IgD-negative memory B cell (primary cell): ENCODE measurements at regions not wholly inside any gene's neighbourhood (a gene's known extent, or its start where the extent isn't known, plus 50 kb on each side); places are given as distances from the start of the nearest gene placed in this dataset.

Experiments
- H3K27ac Mint-ChIP-seq, 3 donors: one replicate each; pipeline ENCODE4 v1.8.0; 2020 to 2022; ENCODE audit warnings: mild to moderate bottlenecking in 3 of 3, mixed read lengths in 3 of 3, moderate library complexity in 1 of 3
- H3K27me3 Mint-ChIP-seq: one replicate; pipeline ENCODE4 v1.8.0; 2021; ENCODE audit warnings: mixed read lengths
- H3K36me3 Mint-ChIP-seq: one replicate; pipeline ENCODE4 v1.8.0; 2020; ENCODE audit warnings: mild to moderate bottlenecking, mixed read lengths
- H3K4me1 Mint-ChIP-seq, 3 donors: one replicate each; pipeline ENCODE4 v1.8.0; 2020 to 2022; ENCODE audit warnings: mixed read lengths in 3 of 3, mild to moderate bottlenecking in 1 of 3
- H3K4me3 Mint-ChIP-seq, 4 donors: one replicate each; pipeline ENCODE4 v1.8.0; 2020 to 2022; ENCODE audit warnings: mild to moderate bottlenecking in 4 of 4, mixed read lengths in 4 of 4, moderate library complexity in 3 of 4
- H3K9me3 Mint-ChIP-seq, 3 donors: one replicate each; pipeline ENCODE4 v1.8.0; 2020 to 2021; ENCODE audit warnings: mixed read lengths in 3 of 3, mild to moderate bottlenecking in 1 of 3

GRCh38 chr6:165721356-165721755 is 58.3 kb upstream of the PDE10A start:
- no peaks in the 10 kb centered on the region for H3K36me3 Mint-ChIP-seq
- no peaks in the 10 kb centered on the region for H3K4me1 Mint-ChIP-seq
- no peak overlapping the region for H3K27ac Mint-ChIP-seq
- H3K4me3 Mint-ChIP-seq, result no peak overlapping the region
- no peaks in the 10 kb centered on the region for H3K27me3 Mint-ChIP-seq
- H3K9me3 Mint-ChIP-seq, result peaks cover 0 to 4% (median 0%) of the 10 kb centered on the region in 3 donors

GRCh38 chr6:165718491-165718891 is 55.5 kb upstream of the PDE10A start:
- Mint-ChIP-seq H3K4me3 (no peak overlapping the region), H3K4me1 (no peaks in the 10 kb centered on the region), H3K9me3 (peaks cover 0 to 3% (median 0%) of the 10 kb centered on the region in 3 donors), H3K27me3 (no peaks in the 10 kb centered on the region), H3K27ac (no peak overlapping the region), H3K36me3 (no peaks in the 10 kb centered on the region)

- Mint-ChIP-seq H3K9me3 (peaks cover 0 to 3% (median 0%) of the 10 kb centered on the region in 3 donors), H3K27me3 (no peaks in the 10 kb centered on the region), H3K27ac (no peak overlapping the region), H3K36me3 (no peaks in the 10 kb centered on the region), H3K4me3 (no peak overlapping the region), H3K4me1 (no peaks in the 10 kb centered on the region)
Measured at GRCh38 chr6:165717732-165718465, 54.9 kb upstream of the PDE10A start.

- H3K4me1 Mint-ChIP-seq, result no peaks in the 10 kb centered on the region
- no peak overlapping the region for H3K4me3 Mint-ChIP-seq
- H3K27ac Mint-ChIP-seq, result no peak overlapping the region
- H3K36me3 Mint-ChIP-seq, result no peaks in the 10 kb centered on the region
- peaks cover 0 to 3% (median 0%) of the 10 kb centered on the region in 3 donors for H3K9me3 Mint-ChIP-seq
- no peaks in the 10 kb centered on the region for H3K27me3 Mint-ChIP-seq
Measured at GRCh38 chr6:165716886-165717285, 53.8 kb upstream of the PDE10A start.

GRCh38 chr6:165715428-165715827 is 52.4 kb upstream of the PDE10A start:
- no peak overlapping the region for H3K4me3 Mint-ChIP-seq
- no peaks in the 10 kb centered on the region for H3K27me3 Mint-ChIP-seq
- no peak overlapping the region for H3K27ac Mint-ChIP-seq
- peaks cover 0 to 3% (median 0%) of the 10 kb centered on the region in 3 donors for H3K9me3 Mint-ChIP-seq
- H3K4me1 Mint-ChIP-seq, result no peaks in the 10 kb centered on the region
- no peaks in the 10 kb centered on the region for H3K36me3 Mint-ChIP-seq

GRCh38 chr6:165714907-165715306 is 51.9 kb upstream of the PDE10A start:
- peak overlapping the region in 1 of 4 donors; percentile 34 for H3K4me3 Mint-ChIP-seq
- H3K27me3 Mint-ChIP-seq, result no peaks in the 10 kb centered on the region
- no peaks in the 10 kb centered on the region for H3K4me1 Mint-ChIP-seq
- no peaks in the 10 kb centered on the region for H3K36me3 Mint-ChIP-seq
- no peak overlapping the region for H3K27ac Mint-ChIP-seq
- peaks cover 0 to 3% (median 0%) of the 10 kb centered on the region in 3 donors for H3K9me3 Mint-ChIP-seq

- H3K9me3 Mint-ChIP-seq, result peaks cover 0 to 3% (median 0%) of the 10 kb centered on the region in 3 donors
- H3K27ac Mint-ChIP-seq, result no peak overlapping the region
- no peaks in the 10 kb centered on the region for H3K36me3 Mint-ChIP-seq
- no peak overlapping the region for H3K4me3 Mint-ChIP-seq
- no peaks in the 10 kb centered on the region for H3K27me3 Mint-ChIP-seq
- no peaks in the 10 kb centered on the region for H3K4me1 Mint-ChIP-seq
Measured at GRCh38 chr6:165713845-165714466, 50.9 kb upstream of the PDE10A start.
